Gastrocnemius medialis (tissue), 4 donors: ENCODE measurements at regions not wholly inside any gene's neighbourhood (a gene's known extent, or its start where the extent isn't known, plus 50 kb on each side); places are given as distances from the start of the nearest gene placed in this dataset.

ENCODE experiments used
- POLR2A ChIP-seq, 2 donors: fragments of 450-650 bp; IDR thresholded peaks; one replicate each; pipeline ENCODE4 v1.6.1; 2017; ENCODE audit warnings: antibody characterized with exemption in 2 of 2, mild to moderate bottlenecking in 2 of 2, moderate library complexity in 2 of 2
- TF ChIP-seq, protein P1 (sequence below), 5 experiments: fragments of 450-650 bp in 3 of 5; fragments of 200-600 bp in 2 of 5; sonication (generic) in 2 of 5; IDR thresholded peaks in 4 of 5; conservative IDR thresholded peaks in 1 of 5; 1 replicate in 4 of 5; 2 replicates in 1 of 5; pipeline ENCODE4 v1.5.1; 2016 to 2019; ENCODE audit warnings: antibody characterized with exemption in 5 of 5, mild to moderate bottlenecking in 3 of 5, moderate library complexity in 3 of 5

DNA sequence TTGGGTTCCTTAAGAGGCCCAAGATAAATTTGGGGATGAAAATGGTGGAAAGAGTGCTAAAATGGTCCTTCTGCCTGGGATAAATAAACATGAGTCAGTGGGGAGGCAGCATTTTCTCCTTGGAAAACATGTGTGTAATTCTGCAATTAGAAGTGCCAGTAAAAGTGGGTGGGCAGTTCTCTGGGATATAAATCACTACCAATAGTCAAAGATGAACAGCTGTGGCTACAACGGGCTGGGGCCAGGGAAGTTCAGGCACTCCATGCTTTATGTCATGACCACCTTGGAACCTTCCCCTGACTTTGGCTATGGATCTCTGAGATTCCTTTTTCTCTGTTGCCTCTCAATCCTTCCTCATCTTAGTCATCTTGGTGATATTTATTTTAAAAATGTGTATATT lies 56.5 kb upstream of the CYRIA start:
- no peak for TF ChIP-seq POLR2A (IDR thresholded peaks at IDR 0.05)
- TF ChIP-seq, protein P1, sequence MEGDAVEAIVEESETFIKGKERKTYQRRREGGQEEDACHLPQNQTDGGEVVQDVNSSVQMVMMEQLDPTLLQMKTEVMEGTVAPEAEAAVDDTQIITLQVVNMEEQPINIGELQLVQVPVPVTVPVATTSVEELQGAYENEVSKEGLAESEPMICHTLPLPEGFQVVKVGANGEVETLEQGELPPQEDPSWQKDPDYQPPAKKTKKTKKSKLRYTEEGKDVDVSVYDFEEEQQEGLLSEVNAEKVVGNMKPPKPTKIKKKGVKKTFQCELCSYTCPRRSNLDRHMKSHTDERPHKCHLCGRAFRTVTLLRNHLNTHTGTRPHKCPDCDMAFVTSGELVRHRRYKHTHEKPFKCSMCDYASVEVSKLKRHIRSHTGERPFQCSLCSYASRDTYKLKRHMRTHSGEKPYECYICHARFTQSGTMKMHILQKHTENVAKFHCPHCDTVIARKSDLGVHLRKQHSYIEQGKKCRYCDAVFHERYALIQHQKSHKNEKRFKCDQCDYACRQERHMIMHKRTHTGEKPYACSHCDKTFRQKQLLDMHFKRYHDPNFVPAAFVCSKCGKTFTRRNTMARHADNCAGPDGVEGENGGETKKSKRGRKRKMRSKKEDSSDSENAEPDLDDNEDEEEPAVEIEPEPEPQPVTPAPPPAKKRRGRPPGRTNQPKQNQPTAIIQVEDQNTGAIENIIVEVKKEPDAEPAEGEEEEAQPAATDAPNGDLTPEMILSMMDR (IDR thresholded peaks at IDR 0.05 in 4 of 5, conservative IDR thresholded peaks at IDR 0.05 in 1 of 5) = no peak
